NT2/D1 (cell line): ENCODE measurements at regions not wholly inside any gene's neighbourhood (a gene's known extent, or its start where the extent isn't known, plus 50 kb on each side); places are given as distances from the start of the nearest gene placed in this dataset.

Experiments used
- YY1 ChIP-seq: IDR thresholded peaks from 2 replicates; pipeline ENCODE4 v1.6.1; 2011; ENCODE audit not compliant: insufficient read length, insufficient read depth
- ZNF274 ChIP-seq: IDR thresholded peaks from 2 replicates; pipeline ENCODE4 v1.6.1; 2011; ENCODE audit warnings: mild to moderate bottlenecking, low read depth, low read length

- TF ChIP-seq YY1, result no peak
- TF ChIP-seq ZNF274, result no peak
Observed at GRCh38 chr1:218025454-218025853, 259.6 kb upstream of the RRP15 start.
